CD14-positive monocyte (primary cell): ENCODE measurements at regions not wholly inside any gene's neighbourhood (a gene's known extent, or its start where the extent isn't known, plus 50 kb on each side); places are given as distances from the start of the nearest gene placed in this dataset.

Experiments
- DNase-seq, 3 donors: peaks; one replicate each; pipeline ENCODE4 v3.0.0-alpha.2; 2011 to 2022
- H2AFZ ChIP-seq: 2 replicates; pipeline ENCODE4 v1.6.0; 2012; ENCODE audit warnings: mild to moderate bottlenecking, low read depth, low read length, inconsistent platforms; ENCODE audit not compliant: insufficient read depth, poor library complexity, severe bottlenecking
- H3K27ac ChIP-seq, 2 donors: 1 replicate in 1 of 2; 2 replicates in 1 of 2; pipeline ENCODE4 v1.5.1; 2012 to 2013; ENCODE audit warnings: low read length in 2 of 2, control low read depth in 1 of 2, inconsistent platforms in 1 of 2, low read depth in 1 of 2, mild to moderate bottlenecking in 1 of 2
- H3K27me3 ChIP-seq, 2 donors: one replicate each; pipeline versions ENCODE4 v1.6.0 to v1.6.1; 2011 to 2013; ENCODE audit warnings: low read length in 2 of 2; ENCODE audit not compliant: control insufficient read depth in 2 of 2, insufficient read depth in 2 of 2
- H3K36me3 ChIP-seq, 2 donors: replicated peaks in 1 of 2; 1 replicate in 1 of 2; 2 replicates in 1 of 2; pipeline versions ENCODE4 v1.5.1 to v1.6.1; 2012 to 2013; ENCODE audit warnings: low read length in 2 of 2, control low read depth in 1 of 2, inconsistent platforms in 1 of 2, mild to moderate bottlenecking in 1 of 2; ENCODE audit not compliant: insufficient read depth in 2 of 2, control insufficient read depth in 1 of 2
- H3K4me1 ChIP-seq, 2 donors: 1 replicate in 1 of 2; 2 replicates in 1 of 2; pipeline versions ENCODE4 v1.5.1 to v1.6.1; 2012 to 2013; ENCODE audit warnings: low read length in 2 of 2, control low read depth in 1 of 2, inconsistent platforms in 1 of 2, mild to moderate bottlenecking in 1 of 2, moderate library complexity in 1 of 2; ENCODE audit not compliant: insufficient read depth in 2 of 2, control insufficient read depth in 1 of 2
- H3K4me2 ChIP-seq: replicated peaks from 2 replicates; pipeline ENCODE3; 2012; ENCODE audit warnings: low read length, moderate library complexity, mild to moderate bottlenecking; ENCODE audit not compliant: poor library complexity, severe bottlenecking; ENCODE audit errors: extremely low read depth
- H3K4me3 ChIP-seq, 3 experiments: fragments of 200-600 bp in 1 of 3; sonication (generic) in 1 of 3; replicated peaks in 1 of 3; 1 replicate in 2 of 3; 2 replicates in 1 of 3; pipeline ENCODE4 v1.5.1; 2011 to 2013; ENCODE audit warnings: low read length in 3 of 3, mild to moderate bottlenecking in 3 of 3, control low read depth in 2 of 3, low read depth in 2 of 3, inconsistent platforms in 1 of 3, moderate library complexity in 1 of 3
- H3K79me2 ChIP-seq: 2 replicates; pipeline ENCODE4 v1.6.0; 2012; ENCODE audit warnings: mild to moderate bottlenecking, control low read depth, inconsistent platforms, low read length, moderate library complexity; ENCODE audit not compliant: insufficient read depth
- H3K9ac ChIP-seq: 2 replicates; pipeline ENCODE4 v1.6.0; 2017; ENCODE audit warnings: low read length, mild to moderate bottlenecking; ENCODE audit not compliant: insufficient read depth, poor library complexity, severe bottlenecking
- H3K9me3 ChIP-seq, 2 donors: replicated peaks in 1 of 2; 1 replicate in 1 of 2; 2 replicates in 1 of 2; pipeline versions ENCODE4 v1.5.1 to v1.6.1; 2012 to 2013; ENCODE audit warnings: low read length in 2 of 2, control low read depth in 1 of 2; ENCODE audit not compliant: control insufficient read depth in 1 of 2, insufficient read depth in 1 of 2
- H4K20me1 ChIP-seq: 2 replicates; pipeline ENCODE4 v1.6.0; 2012; ENCODE audit warnings: mild to moderate bottlenecking, low read length, control low read depth, moderate library complexity; ENCODE audit not compliant: insufficient read depth
- H3K27ac Mint-ChIP-seq, 7 donors: one replicate each; pipeline ENCODE4 v1.8.0; 2020; ENCODE audit warnings: mild to moderate bottlenecking in 7 of 7, mixed read lengths in 7 of 7, moderate library complexity in 6 of 7, inconsistent platforms in 2 of 7
- H3K27me3 Mint-ChIP-seq, 3 donors: one replicate each; pipeline ENCODE4 v1.8.0; 2021 to 2022; ENCODE audit warnings: low read depth in 3 of 3, mild to moderate bottlenecking in 3 of 3, mixed read lengths in 3 of 3, moderate library complexity in 3 of 3, inconsistent platforms in 1 of 3
- H3K36me3 Mint-ChIP-seq, 2 donors: one replicate each; pipeline ENCODE4 v1.8.0; 2020; ENCODE audit warnings: mixed read lengths in 2 of 2, inconsistent platforms in 1 of 2, mild to moderate bottlenecking in 1 of 2
- H3K4me1 Mint-ChIP-seq: one replicate; pipeline ENCODE4 v1.8.0; 2020; ENCODE audit warnings: mild to moderate bottlenecking, mixed read lengths
- H3K4me3 Mint-ChIP-seq, 2 donors: one replicate each; pipeline ENCODE4 v1.8.0; 2020; ENCODE audit warnings: mild to moderate bottlenecking in 2 of 2, mixed read lengths in 2 of 2, moderate library complexity in 1 of 2
- H3K9me3 Mint-ChIP-seq, 7 donors: one replicate each; pipeline ENCODE4 v1.8.0; 2020 to 2022; ENCODE audit warnings: mixed read lengths in 7 of 7, mild to moderate bottlenecking in 6 of 7, moderate library complexity in 6 of 7, inconsistent platforms in 2 of 7
- CTCF ChIP-seq: fragments of 200-600 bp; IDR thresholded peaks from one replicate; pipeline ENCODE4 v1.8.0; 2022; ENCODE audit warnings: antibody characterized with exemption, mild to moderate bottlenecking
- WGBS: methylation state at CpG from one replicate; pipeline ENCODE4 v1.1.5; 2013; ENCODE audit warnings: missing lambda C conversion rate; ENCODE audit not compliant: insufficient coverage; 5-methylcytosine and 5-hydroxymethylcytosine counted together
- intact Hi-C, 2 donors: fragments of 100-400 bp; cut with micrococcal nuclease; formaldehyde crosslinking; loops; one replicate each; pipeline versions ENCODE4 v1.15.0 to v1.15.1; 2023

- H4K20me1 ChIP-seq = no peaks in the 10 kb centered on the region
- H3K36me3 ChIP-seq = no peaks in the 10 kb centered on the region
- H3K9ac ChIP-seq = no peak overlapping the region
- 100% methylated on average over 1 of the region's 5 CpGs for WGBS
- no peaks in the 10 kb centered on the region for H3K9me3 ChIP-seq
- no peaks in the 10 kb centered on the region for H3K79me2 ChIP-seq
- Mint-ChIP-seq H3K27me3 (peaks cover 2 to 3% (median 2%) of the 10 kb centered on the region in 3 donors), H3K4me3 (no peak overlapping the region), H3K9me3 (peaks cover 0 to 1% (median 0%) of the 10 kb centered on the region in 7 donors), H3K27ac (no peak overlapping the region), H3K36me3 (no peaks in the 10 kb centered on the region), H3K4me1 (peaks cover 16% of the 10 kb centered on the region)
- no peaks in the 10 kb centered on the region for H3K27me3 ChIP-seq
- H3K4me3 ChIP-seq = no peak overlapping the region
- H2AFZ ChIP-seq = no peak overlapping the region
- H3K27ac ChIP-seq = no peak overlapping the region
- H3K4me2 ChIP-seq = no peak overlapping the region
- no peak for DNase-seq
- no peak for TF ChIP-seq CTCF
- peaks cover 6 to 10% of the 10 kb centered on the region in 2 donors for H3K4me1 ChIP-seq
- intact Hi-C loops = no loop called here
These were observed 66.4 kb upstream of the DSP start for GRCh38 chr6:7475081-7475480.

- H3K9me3 ChIP-seq = no peaks in the 10 kb centered on the region
- H3K36me3 Mint-ChIP-seq = no peaks in the 10 kb centered on the region
- no peak for TF ChIP-seq CTCF
- no peak overlapping the region for H3K4me3 Mint-ChIP-seq
- H3K4me1 Mint-ChIP-seq = peaks cover 8% of the 10 kb centered on the region
- H3K9ac ChIP-seq = no peak overlapping the region
- peaks cover 0 to 8% (median 2%) of the 10 kb centered on the region in 7 donors for H3K9me3 Mint-ChIP-seq
- H3K79me2 ChIP-seq = no peaks in the 10 kb centered on the region
- no peaks in the 10 kb centered on the region for H4K20me1 ChIP-seq
- DNase-seq = no peak
- peaks cover 0 to 6% of the 10 kb centered on the region in 2 donors for H3K4me1 ChIP-seq
- peak overlapping the region in 1 of 7 donors; percentile 30 for H3K27ac Mint-ChIP-seq
- H3K36me3 ChIP-seq = no peaks in the 10 kb centered on the region
- H3K27ac ChIP-seq = no peak overlapping the region
- WGBS = 38% methylated on average over 6 of the region's 12 CpGs
- H3K27me3 Mint-ChIP-seq = peaks cover 0 to 3% (median 2%) of the 10 kb centered on the region in 3 donors
- no peak overlapping the region for H3K4me2 ChIP-seq
- no peak overlapping the region for H3K4me3 ChIP-seq
- intact Hi-C loops = no loop called here
- H2AFZ ChIP-seq = no peak overlapping the region
- no peaks in the 10 kb centered on the region for H3K27me3 ChIP-seq
These were observed 61.6 kb upstream of the DSP start for GRCh38 chr6:7479801-7480266.
